HG03060 (cell line): ENCODE measurements at regions not wholly inside any gene's neighbourhood (a gene's known extent, or its start where the extent isn't known, plus 50 kb on each side); places are given as distances from the start of the nearest gene placed in this dataset.

Experiments
- ATAC-seq: cut with Tn5 transposase; IDR thresholded peaks from one replicate; pipeline ENCODE4 v1.9.1; 2021; ENCODE audit warnings: low read depth, moderate number of reproducible peaks; ENCODE audit not compliant: unreplicated experiment

DNA sequence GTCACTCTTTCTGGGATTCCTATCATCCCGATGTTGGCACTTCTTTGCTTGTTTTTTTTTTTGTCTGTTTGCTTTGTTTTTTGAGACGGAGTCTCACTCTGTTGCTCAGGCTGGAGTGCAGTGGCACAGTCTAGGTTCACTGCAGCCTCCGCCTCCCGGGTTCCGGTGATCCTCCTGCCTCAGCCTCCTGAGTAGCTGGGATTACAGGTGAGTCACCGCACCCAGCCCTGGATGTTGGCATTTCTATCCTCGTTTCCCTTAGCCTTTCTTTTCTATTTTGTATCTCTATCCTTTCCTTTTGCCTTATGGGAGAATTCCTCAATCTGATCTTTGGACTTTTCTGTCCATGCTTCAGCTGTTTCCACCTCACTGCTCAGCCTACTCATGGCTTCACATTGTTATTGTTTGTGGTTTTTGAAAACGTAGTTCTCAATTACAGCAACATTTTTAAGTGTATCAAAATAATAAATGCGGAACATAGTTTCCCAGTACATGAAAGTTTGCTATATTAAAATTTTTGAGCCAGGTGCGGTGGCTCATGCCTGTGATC, 62.1 kb upstream of the ZNF516 start:
- ATAC-seq, result no peak

DNA sequence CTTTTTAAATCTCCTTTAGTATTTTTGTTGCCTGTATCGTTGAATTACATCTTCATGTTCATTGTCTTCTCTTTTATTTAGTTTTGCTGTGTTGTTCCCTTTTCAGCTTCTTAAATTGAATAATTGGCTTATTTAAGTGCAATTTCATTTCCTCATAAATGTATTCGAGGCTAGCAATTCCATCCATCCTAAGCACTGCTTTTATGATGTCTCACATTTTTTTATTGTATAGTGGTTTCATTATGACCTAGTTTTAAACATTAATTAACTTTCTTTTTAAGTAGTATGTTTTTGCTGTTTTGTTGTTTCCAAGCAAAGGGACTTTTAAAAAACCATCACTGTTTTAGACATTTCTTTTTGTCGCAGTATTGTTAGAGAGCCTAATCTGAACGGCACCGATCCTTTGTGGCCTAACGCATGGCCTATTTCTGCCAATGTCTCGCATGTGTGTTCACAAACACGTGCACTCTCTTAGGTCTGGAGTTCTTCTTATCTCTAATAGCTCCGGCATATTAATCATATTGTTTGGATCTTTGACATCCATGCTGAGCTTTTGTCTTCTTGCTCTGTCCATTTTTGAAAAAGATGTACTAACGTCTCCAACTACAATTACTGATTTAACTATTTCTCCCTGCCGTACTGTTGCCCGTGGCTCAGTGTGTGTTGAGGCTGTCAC, 59.6 kb upstream of the ZNF516 start:
- no peak for ATAC-seq

DNA sequence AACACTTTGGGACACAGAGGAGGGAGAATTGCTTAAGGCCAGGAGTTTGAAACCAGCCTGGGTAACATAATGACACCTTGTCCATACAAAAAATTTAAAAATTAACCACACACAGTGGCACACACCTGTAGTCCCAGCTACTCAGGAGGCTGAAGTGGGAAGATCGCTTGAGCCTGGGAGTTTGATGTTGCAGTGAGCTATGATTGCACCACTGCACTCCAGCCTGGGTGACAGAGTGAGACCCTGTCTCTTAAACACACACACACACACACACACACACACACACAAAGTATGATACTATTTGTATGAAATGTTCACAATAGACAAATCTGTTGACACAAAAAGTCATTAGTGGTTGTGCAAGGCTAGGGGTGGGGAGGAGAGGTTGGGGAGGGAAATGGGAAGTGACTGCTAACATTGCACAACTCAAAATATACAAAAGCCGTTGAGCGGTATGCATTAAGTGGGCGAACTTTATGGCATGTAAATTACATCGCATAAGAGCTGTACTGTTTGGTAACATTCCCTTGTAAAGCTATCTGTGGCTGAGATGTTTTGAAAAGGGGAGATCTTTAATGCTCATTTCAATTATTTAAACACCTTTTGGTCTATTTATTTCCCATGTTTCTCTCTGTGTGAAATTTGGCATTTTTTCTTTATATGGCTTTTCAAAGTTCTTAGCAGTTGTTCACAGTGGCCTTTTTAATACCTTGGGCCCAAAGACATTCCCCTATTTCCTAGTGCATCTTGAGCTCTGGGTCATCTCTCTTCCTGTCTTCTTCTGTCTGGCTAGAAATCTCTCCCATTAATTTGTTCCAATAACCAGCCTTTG, 58.9 kb upstream of the ZNF516 start:
- no peak for ATAC-seq

DNA sequence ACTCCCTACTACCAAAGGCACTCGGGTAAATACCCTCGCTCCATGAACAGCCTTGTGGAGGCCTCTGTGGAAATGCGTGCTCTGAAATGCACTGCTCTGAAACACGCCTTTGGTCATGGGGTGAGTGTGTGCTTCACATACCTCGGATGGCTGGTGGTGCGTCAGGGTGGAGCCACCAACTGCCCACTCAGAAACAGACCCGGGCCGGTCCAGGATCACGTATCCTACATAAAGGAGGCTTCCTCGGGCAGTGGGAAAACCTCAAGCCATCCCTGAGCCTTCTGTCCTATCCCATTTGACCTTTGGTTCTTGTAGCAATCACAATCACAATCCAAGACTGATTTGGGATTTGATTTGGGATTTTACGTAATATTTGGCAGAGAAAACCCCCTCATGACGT, 53.5 kb upstream of the ZNF516 start:
- no peak for ATAC-seq

DNA sequence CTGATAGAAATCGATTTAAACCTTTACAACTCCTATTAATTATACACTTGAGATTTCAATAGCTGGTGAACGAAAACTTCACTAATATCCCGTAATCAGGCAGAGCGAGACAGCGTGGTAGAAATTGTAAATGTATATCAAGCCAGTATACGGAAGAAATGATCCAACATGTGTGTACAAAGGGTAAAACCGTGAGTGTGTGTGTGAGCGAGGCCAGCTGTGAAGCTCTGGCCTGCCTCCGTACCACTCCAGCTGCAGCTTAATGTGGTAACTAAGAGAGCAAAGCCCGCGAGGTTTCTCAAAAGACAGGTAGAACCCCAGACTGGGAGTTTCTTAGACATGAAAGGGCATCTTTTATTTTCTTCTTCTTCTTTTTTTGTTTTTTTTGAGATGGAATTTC, 52.3 kb upstream of the ZNF516 start:
- no peak for ATAC-seq

DNA sequence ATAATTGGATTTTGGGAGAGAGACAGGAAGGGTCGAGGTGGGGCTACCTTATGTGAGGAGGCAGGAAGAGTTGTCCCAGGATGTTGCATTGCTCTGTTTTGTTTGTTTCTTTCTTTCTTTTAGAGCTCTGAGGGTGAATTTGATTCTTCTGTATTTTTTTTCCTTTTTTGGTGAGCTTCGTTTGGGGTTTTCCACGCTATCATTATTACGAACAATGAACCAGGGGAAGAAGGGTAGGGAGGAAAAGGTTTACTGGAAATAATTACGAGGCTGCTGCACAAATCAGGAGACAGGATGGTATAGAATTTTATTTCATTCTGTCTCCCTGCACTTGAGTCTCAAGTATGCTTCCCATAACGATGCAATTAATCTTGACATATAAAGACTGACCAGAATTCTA, 51.4 kb upstream of the ZNF516 start:
- no peak for ATAC-seq

DNA sequence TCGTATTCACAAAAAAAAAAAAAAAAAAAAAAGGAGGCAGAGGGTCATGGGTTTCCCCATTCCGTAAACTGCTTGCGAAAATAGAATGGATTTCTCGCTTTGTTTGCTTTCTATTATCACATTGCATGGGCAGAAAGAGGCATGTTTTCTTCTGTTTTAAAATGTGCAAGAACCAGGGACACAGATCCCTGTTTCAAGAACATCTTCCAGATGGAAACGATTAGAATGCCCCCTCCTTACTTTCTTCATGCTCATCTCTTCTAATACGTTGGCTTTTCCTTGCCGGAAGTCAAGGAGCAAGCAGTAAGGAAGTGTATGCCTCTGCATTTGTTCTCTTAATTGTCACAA, 51.0 kb upstream of the ZNF516 start:
- no peak for ATAC-seq

DNA sequence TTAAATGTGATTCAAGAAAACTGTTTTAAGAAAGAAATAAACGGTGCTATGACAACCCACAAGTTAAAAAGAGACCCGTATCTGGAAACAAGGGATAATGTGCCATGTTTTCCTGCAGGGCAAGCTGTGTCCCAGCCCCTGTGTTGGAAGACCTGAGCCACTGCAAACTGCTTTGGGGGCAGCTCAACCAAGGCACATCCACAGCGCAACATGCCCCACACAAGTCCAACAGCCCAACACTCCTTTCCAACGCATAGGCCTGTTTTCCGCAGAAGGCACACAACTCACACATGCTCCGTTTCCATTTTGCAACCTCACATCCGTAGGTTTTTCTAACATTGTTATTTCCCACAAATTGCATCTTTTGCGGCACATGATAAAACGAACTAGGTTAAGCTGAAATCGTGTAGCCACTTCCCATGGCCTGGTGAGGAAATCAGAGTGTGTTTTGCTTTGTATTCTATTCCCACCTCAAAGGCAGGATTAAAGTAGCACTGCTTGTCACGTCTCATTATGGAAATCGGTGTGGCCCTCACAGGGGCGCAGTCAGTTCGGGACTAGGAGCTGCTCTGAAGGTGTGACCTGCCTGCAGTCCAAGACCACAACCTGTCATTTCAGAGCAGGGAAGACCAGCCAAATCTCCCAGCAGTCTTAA, 50.5 kb upstream of the ZNF516 start:
- no peak for ATAC-seq

DNA sequence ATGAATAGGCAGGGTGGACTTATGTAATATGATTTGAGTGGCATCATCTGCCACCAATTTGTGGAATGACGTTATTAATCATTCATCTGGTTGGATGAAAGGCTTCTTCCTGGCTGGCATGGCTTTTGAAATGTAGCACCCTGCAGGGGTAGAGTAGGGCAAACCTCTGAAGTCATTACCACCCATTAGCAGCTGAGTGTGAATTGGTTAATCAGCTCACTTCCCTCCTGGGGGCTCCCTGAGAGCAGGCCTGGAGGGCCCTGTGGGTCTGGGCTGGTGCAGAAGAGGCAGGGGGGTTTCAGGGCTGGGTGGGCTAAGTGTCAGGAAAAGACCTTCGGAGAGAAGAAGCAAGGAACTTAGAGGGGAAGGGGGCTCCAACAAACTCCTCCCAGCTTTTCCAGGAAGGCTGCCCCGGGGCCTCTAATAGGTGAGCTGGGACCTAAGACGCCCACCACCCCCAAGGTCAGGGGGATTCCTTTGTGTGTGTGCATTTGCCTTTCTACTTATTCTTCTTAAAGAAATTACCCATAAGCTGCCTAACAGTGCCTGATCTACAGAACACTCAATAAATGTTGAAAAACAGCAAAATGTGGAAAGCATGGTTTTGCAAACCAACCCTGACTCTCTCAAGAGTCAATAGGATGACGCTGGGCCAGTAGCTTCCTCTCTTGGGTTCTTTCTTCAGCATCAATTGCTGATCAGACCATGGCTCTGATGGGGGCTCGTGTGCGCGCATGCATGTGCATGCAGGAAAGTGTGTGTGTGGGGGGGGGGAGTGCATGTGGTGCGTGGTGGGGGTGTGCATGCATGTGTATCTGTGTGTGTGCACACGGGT, 49.7 kb upstream of the ZNF516 start:
- no peak for ATAC-seq
